NB4 (cell line): ENCODE measurements at regions not wholly inside any gene's neighbourhood (a gene's known extent, or its start where the extent isn't known, plus 50 kb on each side); places are given as distances from the start of the nearest gene placed in this dataset.
A peak's percentile ranks its signal among the peaks of the same experiment; 100 is the strongest.
"Not testable (repeated sequence)": the region's sequence is repeated elsewhere in the genome, so short reads cannot be mapped to it uniquely, and the experiment has no call there.

Experiments used
- DNase-seq: peaks from one replicate; pipeline ENCODE4 v3.0.0; 2010; ENCODE audit warnings: low read depth
- H3K4me3 ChIP-seq: one replicate; pipeline ENCODE4 v1.5.1; 2011; ENCODE audit warnings: mild to moderate bottlenecking, low read depth, low read length, moderate library complexity
- CTCF ChIP-seq: IDR thresholded peaks from one replicate; pipeline ENCODE4 v1.5.1; 2012; ENCODE audit warnings: low read depth, low read length
- MAX ChIP-seq: IDR thresholded peaks from 2 replicates; pipeline ENCODE4 v1.6.1; 2011; ENCODE audit warnings: low read depth, low read length
- MYC ChIP-seq: IDR thresholded peaks from 2 replicates; pipeline ENCODE4 v1.6.1; 2011; ENCODE audit warnings: low read depth, low read length
- POLR2A ChIP-seq: IDR thresholded peaks from 2 replicates; pipeline ENCODE4 v1.6.1; 2011; ENCODE audit warnings: mild to moderate bottlenecking; ENCODE audit not compliant: insufficient read length; ENCODE audit errors: extremely low read depth

- peak; percentile 5 for DNase-seq
- no peak overlapping the region for H3K4me3 ChIP-seq
- TF ChIP-seq CTCF (no peak), POLR2A (no peak), MYC (no peak), MAX (no peak)
Measured at GRCh38 chr2:185417111-185417510, 321.5 kb upstream of the FSIP2 start.

- no peak for TF ChIP-seq MYC
- TF ChIP-seq MAX = no peak
- no peak for TF ChIP-seq POLR2A
- no peak for TF ChIP-seq CTCF
- DNase-seq = no peak
- H3K4me3 ChIP-seq = no peak overlapping the region
Measured at GRCh38 chr2:185417688-185418087, 320.9 kb upstream of the FSIP2 start.

GRCh38 chr2:185424958-185425629 is 313.5 kb upstream of the FSIP2 start:
- DNase-seq, H3K4me3 ChIP-seq: not testable (repeated sequence)

- no peak for DNase-seq
- H3K4me3 ChIP-seq = no peak overlapping the region
- TF ChIP-seq MAX = no peak
- no peak for TF ChIP-seq MYC
- no peak for TF ChIP-seq CTCF
- no peak for TF ChIP-seq POLR2A
Measured at GRCh38 chr2:185428000-185428399, 310.6 kb upstream of the FSIP2 start.

- TF ChIP-seq MAX = no peak
- no peak for TF ChIP-seq MYC
- no peak for TF ChIP-seq CTCF
- TF ChIP-seq POLR2A = no peak
- no peak for DNase-seq
- H3K4me3 ChIP-seq = no peak overlapping the region
Measured at GRCh38 chr2:185433824-185434223, 304.8 kb upstream of the FSIP2 start.

GRCh38 chr2:185436787-185437372 is 301.7 kb upstream of the FSIP2 start:
- no peak for TF ChIP-seq CTCF
- no peak for TF ChIP-seq MAX
- TF ChIP-seq MYC = no peak
- TF ChIP-seq POLR2A = no peak
- no peak for DNase-seq
- H3K4me3 ChIP-seq = no peak overlapping the region
